ENCODE measurements at regions not wholly inside any gene's neighbourhood (a gene's known extent, or its start where the extent isn't known, plus 50 kb on each side); places are given as distances from the start of the nearest gene placed in this dataset.

GRCh38 chr9:28808042-28808441, 1234.8 kb upstream of the C9orf72 start:
- no peak overlapping the region for H2AFZ ChIP-seq (replicated peaks)
- Mint-ChIP-seq H3K4me1 (no peaks in the 10 kb centered on the region), H3K27ac (no peak overlapping the region)

GRCh38 chr9:28810388-28811075, 1237.3 kb upstream of the C9orf72 start:
- TF ChIP-seq CTCF (IDR thresholded peaks at IDR 0.05) (no peak), EZH2phosphoT487 (IDR thresholded peaks at IDR 0.05) (no peak), EZH2 (IDR thresholded peaks at IDR 0.05) (no peak)
- Histone ChIP-seq H3K9me3 (ENCODE audit: low read depth) (no peaks in the 10 kb centered on the region), H3K27ac (no peak overlapping the region), H2AFZ (replicated peaks) (no peak overlapping the region), H4K20me1 (ENCODE audit: low read depth) (no peaks in the 10 kb centered on the region), H3K27me3 (no peaks in the 10 kb centered on the region), H3F3A (ENCODE audit: low read depth) (no peaks in the 10 kb centered on the region), H3K79me2 (ENCODE audit: low read depth) (no peaks in the 10 kb centered on the region), H3K9ac (no peak overlapping the region), H3K4me2 (no peak overlapping the region), H3K4me3 (no peak overlapping the region), H3K36me3 (no peaks in the 10 kb centered on the region), H3K4me1 (no peaks in the 10 kb centered on the region)
- Mint-ChIP-seq H3K9me3 (no peaks in the 10 kb centered on the region), H3K27me3 (ENCODE audit: insufficient read depth, low read depth) (no peaks in the 10 kb centered on the region), H3K36me3 (no peaks in the 10 kb centered on the region), H3K27ac (no peak overlapping the region), H3K4me1 (no peaks in the 10 kb centered on the region), H3K4me3 (no peak overlapping the region)
- DNase-seq (ENCODE audit: low spot score): no peak

More at GRCh38 chr9:28808042-28808441, 1234.8 kb upstream of the C9orf72 start:
- TF ChIP-seq EZH2 (IDR thresholded peaks at IDR 0.05) (no peak), EZH2phosphoT487 (IDR thresholded peaks at IDR 0.05) (no peak), CTCF (IDR thresholded peaks at IDR 0.05) (no peak)
- H3K27me3 Mint-ChIP-seq (ENCODE audit: insufficient read depth, low read depth): no peaks in the 10 kb centered on the region
- Histone ChIP-seq H3K4me3 (no peak overlapping the region), H3F3A (ENCODE audit: low read depth) (no peaks in the 10 kb centered on the region), H3K4me1 (no peaks in the 10 kb centered on the region), H3K27ac (no peak overlapping the region), H4K20me1 (ENCODE audit: low read depth) (no peaks in the 10 kb centered on the region), H3K27me3 (no peaks in the 10 kb centered on the region), H3K9me3 (ENCODE audit: low read depth) (no peaks in the 10 kb centered on the region), H3K79me2 (ENCODE audit: low read depth) (no peaks in the 10 kb centered on the region), H3K9ac (no peak overlapping the region), H3K4me2 (no peak overlapping the region), H3K36me3 (no peaks in the 10 kb centered on the region)
- H3K9me3 Mint-ChIP-seq: no peaks in the 10 kb centered on the region
- DNase-seq (ENCODE audit: low spot score): no peak
- no peak overlapping the region for H3K4me3 Mint-ChIP-seq
- H3K36me3 Mint-ChIP-seq: no peaks in the 10 kb centered on the region

- H3F3A ChIP-seq (ENCODE audit: low read depth): peaks cover 6% of the 10 kb centered on the region
- peak overlapping the region; percentile 81 for H2AFZ ChIP-seq (replicated peaks)
- H3K36me3 ChIP-seq: no peaks in the 10 kb centered on the region
- peak; percentile 33 for TF ChIP-seq CTCF (IDR thresholded peaks at IDR 0.05)
- TF ChIP-seq EZH2phosphoT487 (IDR thresholded peaks at IDR 0.05): no peak
- no peak for TF ChIP-seq EZH2 (IDR thresholded peaks at IDR 0.05)
- peaks cover 20% of the 10 kb centered on the region for H3K4me1 Mint-ChIP-seq
- H3K27me3 ChIP-seq: no peaks in the 10 kb centered on the region
- H3K27ac Mint-ChIP-seq: no peak overlapping the region
- H3K79me2 ChIP-seq (ENCODE audit: low read depth): no peaks in the 10 kb centered on the region
- no peak overlapping the region for H3K4me3 ChIP-seq
- no peak overlapping the region for H3K4me3 Mint-ChIP-seq
- DNase-seq (ENCODE audit: low spot score): no peak
- H3K4me2 ChIP-seq: no peak overlapping the region
- H3K36me3 Mint-ChIP-seq: no peaks in the 10 kb centered on the region
- H3K9me3 Mint-ChIP-seq: peaks cover 12% of the 10 kb centered on the region
- no peak overlapping the region for H3K9ac ChIP-seq
- no peaks in the 10 kb centered on the region for H4K20me1 ChIP-seq (ENCODE audit: low read depth)
- H3K27ac ChIP-seq: no peak overlapping the region
- H3K27me3 Mint-ChIP-seq (ENCODE audit: insufficient read depth, low read depth): no peaks in the 10 kb centered on the region
- H3K4me1 ChIP-seq: peaks cover 11% of the 10 kb centered on the region
- no peaks in the 10 kb centered on the region for H3K9me3 ChIP-seq (ENCODE audit: low read depth)
Observed at GRCh38 chr9:28820741-28821140, 1247.5 kb upstream of the C9orf72 start.

Data from neural progenitor cell (in vitro differentiated cells).